ENCODE measurements at regions not wholly inside any gene's neighbourhood (a gene's known extent, or its start where the extent isn't known, plus 50 kb on each side); places are given as distances from the start of the nearest gene placed in this dataset.

DNA sequence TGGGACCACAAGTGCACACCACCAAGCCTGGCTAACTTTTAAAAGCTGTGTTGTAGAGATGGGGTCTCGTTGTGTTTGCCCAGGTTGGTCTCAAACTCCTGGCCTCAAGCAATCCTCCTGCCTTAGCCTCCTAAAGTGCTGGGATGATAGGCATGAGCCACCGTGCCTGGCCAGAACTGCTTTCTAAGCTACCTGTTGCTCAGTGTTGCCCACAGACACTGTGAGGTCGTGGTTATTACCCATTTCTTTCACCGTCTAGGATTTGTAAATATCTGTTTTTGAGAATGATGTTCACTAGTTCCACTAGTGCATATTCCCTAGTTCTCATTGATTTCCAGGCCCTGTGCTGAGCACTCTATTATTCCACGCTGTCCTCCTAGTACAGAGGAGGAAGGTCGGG, 51.4 kb upstream of the FAM89A start:
- TF ChIP-seq CTCF (IDR thresholded peaks at IDR 0.05) (no peak), ZFX (IDR thresholded peaks at IDR 0.05; ENCODE audit: borderline replicate concordance) (no peak)
- H3K27ac ChIP-seq: no peak overlapping the region
